Hematopoietic multipotent progenitor cell treated with erythropoietin and hydrocortisone succinate and interleukin-3 and kit ligand, for 6 days (in vitro differentiated cells): ENCODE measurements at regions not wholly inside any gene's neighbourhood (a gene's known extent, or its start where the extent isn't known, plus 50 kb on each side); places are given as distances from the start of the nearest gene placed in this dataset.
"Not testable (repeated sequence)": the region's sequence is repeated elsewhere in the genome, so short reads cannot be mapped to it uniquely, and the experiment has no call there.

Experiments used
- DNase-seq: peaks from one replicate; pipeline ENCODE4 v3.0.0-alpha.2; 2015

GRCh38 chr9:10843151-10843550 is 230.3 kb upstream of the PTPRD start:
- DNase-seq, result no peak

- DNase-seq, result peak; percentile 5
Measured at GRCh38 chr9:10855847-10856246, 243.0 kb upstream of the PTPRD start.

GRCh38 chr9:10858817-10859216 is 246.0 kb upstream of the PTPRD start:
- DNase-seq, result no peak

- DNase-seq, result no peak
Measured at GRCh38 chr9:10863476-10863875, 250.7 kb upstream of the PTPRD start.

GRCh38 chr9:10867194-10867593 is 254.4 kb upstream of the PTPRD start:
- DNase-seq, result no peak

GRCh38 chr9:10869687-10870086 is 256.9 kb upstream of the PTPRD start:
- no peak for DNase-seq

- DNase-seq, result no peak
Measured at GRCh38 chr9:10873999-10874398, 261.2 kb upstream of the PTPRD start.

- no peak for DNase-seq
Measured at GRCh38 chr9:10875752-10876151, 262.9 kb upstream of the PTPRD start.

- no peak for DNase-seq
Measured at GRCh38 chr9:10876333-10876732, 263.5 kb upstream of the PTPRD start.

- DNase-seq, result not testable (repeated sequence)
Measured at GRCh38 chr9:10890266-10890665, 277.5 kb upstream of the PTPRD start.

GRCh38 chr9:10899509-10899908 is 286.7 kb upstream of the PTPRD start:
- no peak for DNase-seq

GRCh38 chr9:10903969-10904368 is 291.2 kb upstream of the PTPRD start:
- no peak for DNase-seq

GRCh38 chr9:10910779-10911178 is 298.0 kb upstream of the PTPRD start:
- DNase-seq, result no peak

GRCh38 chr9:10911373-10911772 is 298.6 kb upstream of the PTPRD start:
- DNase-seq, result no peak

- DNase-seq, result no peak
Measured at GRCh38 chr9:10917001-10917400, 304.2 kb upstream of the PTPRD start.

- no peak for DNase-seq
Measured at GRCh38 chr9:10921671-10922070, 308.9 kb upstream of the PTPRD start.

GRCh38 chr9:10925896-10926295 is 313.1 kb upstream of the PTPRD start:
- no peak for DNase-seq

- no peak for DNase-seq
Measured at GRCh38 chr9:10928372-10928771, 315.6 kb upstream of the PTPRD start.

- DNase-seq, result no peak
Measured at GRCh38 chr9:10930081-10930480, 317.3 kb upstream of the PTPRD start.

- DNase-seq, result no peak
Measured at GRCh38 chr9:10946676-10947410, 334.0 kb upstream of the PTPRD start.

- DNase-seq, result no peak
Measured at GRCh38 chr9:10957878-10958277, 345.1 kb upstream of the PTPRD start.

GRCh38 chr9:10961883-10962282 is 349.1 kb upstream of the PTPRD start:
- no peak for DNase-seq

- DNase-seq, result no peak
Measured at GRCh38 chr9:10983251-10983650, 370.4 kb upstream of the PTPRD start.

GRCh38 chr9:10999646-11000045 is 386.8 kb upstream of the PTPRD start:
- no peak for DNase-seq

GRCh38 chr9:11001546-11001945 is 388.7 kb upstream of the PTPRD start:
- DNase-seq, result no peak
